ENCODE measurements at regions not wholly inside any gene's neighbourhood (a gene's known extent, or its start where the extent isn't known, plus 50 kb on each side); places are given as distances from the start of the nearest gene placed in this dataset.

GRCh38 chr14:98168211-98168985 lies 1103.6 kb downstream of the BCL11B start:
- H3K27ac ChIP-seq (ENCODE audit: extremely low read depth, low read depth, low read length), result no peak overlapping the region
- ChIA-PET POLR2A (no interaction called here), CTCF (interaction anchor here (0.6 to 0.7 kb wide), 2 partner anchors 847 to 1316 kb away, joined by 4 to 5 read pairs; no protein-coding TSS in a partner anchor)
- H3K4me3 ChIP-seq (ENCODE audit: low read depth, low read length), result no peak overlapping the region
- TF ChIP-seq ZNF624 (tag by site-specific recombination; IDR thresholded peaks at IDR 0.05) (no peak), ZNF560 (tag by site-specific recombination; IDR thresholded peaks at IDR 0.05; ENCODE audit: borderline replicate concordance) (no peak), ZNF157 (tag by site-specific recombination; IDR thresholded peaks at IDR 0.05) (no peak), ZNF449 (tag by site-specific recombination; IDR thresholded peaks at IDR 0.05) (no peak), TCF7L2 (IDR thresholded peaks at IDR 0.05; ENCODE audit: borderline replicate concordance, low read depth, low read length) (no peak), ZNF202 (tag by site-specific recombination; IDR thresholded peaks at IDR 0.05; ENCODE audit: borderline replicate concordance) (no peak), ZNF747 (tag by site-specific recombination; IDR thresholded peaks at IDR 0.05) (no peak), ZNF544 (tag by site-specific recombination; IDR thresholded peaks at IDR 0.05) (no peak), ZNF610 (tag by site-specific recombination; IDR thresholded peaks at IDR 0.05; ENCODE audit: borderline replicate concordance) (no peak), ZNF18 (tag by site-specific recombination; IDR thresholded peaks at IDR 0.05) (no peak), ZNF239 (tag by site-specific recombination; IDR thresholded peaks at IDR 0.05) (no peak), ZNF623 (tag by site-specific recombination; IDR thresholded peaks at IDR 0.05) (no peak), ZNF658 (tag by site-specific recombination; IDR thresholded peaks at IDR 0.05) (no peak), GLI4 (tag by site-specific recombination; IDR thresholded peaks at IDR 0.05) (no peak), ZNF311 (tag by site-specific recombination; IDR thresholded peaks at IDR 0.05; ENCODE audit: borderline replicate concordance) (no peak), HOXD13 (CRISPR knock-in tag; IDR thresholded peaks at IDR 0.05; ENCODE audit: borderline replicate concordance) (no peak), ZNF133 (tag by site-specific recombination; IDR thresholded peaks at IDR 0.05) (no peak), IKZF3 (tag by site-specific recombination; IDR thresholded peaks at IDR 0.05) (no peak), ZEB2 (tag by site-specific recombination; IDR thresholded peaks at IDR 0.05) (no peak)
- H3K9me3 ChIP-seq (ENCODE audit: control insufficient read depth, insufficient read depth, low read depth, low read length), result no peaks in the 10 kb centered on the region
- no peaks in the 10 kb centered on the region for H3K4me1 ChIP-seq (ENCODE audit: control insufficient read depth, insufficient read depth, low read length)
- H3K36me3 ChIP-seq (ENCODE audit: control insufficient read depth in 2 of 2, insufficient read depth in 1 of 2, low read length in 2 of 2), result no peaks in the 10 kb centered on the region

- CTCF ChIA-PET, result interaction anchor here (0.6 kb wide), 1 partner anchor 1317 kb away, joined by 5 read pairs; no protein-coding TSS in a partner anchor
- Histone ChIP-seq H3K36me3 (ENCODE audit: control insufficient read depth in 2 of 2, insufficient read depth in 1 of 2, low read length in 2 of 2) (no peaks in the 10 kb centered on the region), H3K4me3 (ENCODE audit: low read depth, low read length) (no peak overlapping the region), H3K9me3 (ENCODE audit: control insufficient read depth, insufficient read depth, low read depth, low read length) (no peaks in the 10 kb centered on the region), H3K27ac (ENCODE audit: extremely low read depth, low read depth, low read length) (no peak overlapping the region), H3K4me1 (ENCODE audit: control insufficient read depth, insufficient read depth, low read length) (no peaks in the 10 kb centered on the region)
- TF ChIP-seq PBX3 (CRISPR knock-in tag; IDR thresholded peaks at IDR 0.05), result no peak
- TF ChIP-seq OVOL3 (tag by site-specific recombination; IDR thresholded peaks at IDR 0.05), result no peak
- POLR2A ChIA-PET, result no interaction called here
These were observed 1102.8 kb downstream of the BCL11B start for GRCh38 chr14:98169170-98169587.
